IgD-negative memory B cell (primary cell): ENCODE measurements at regions not wholly inside any gene's neighbourhood (a gene's known extent, or its start where the extent isn't known, plus 50 kb on each side); places are given as distances from the start of the nearest gene placed in this dataset.

Experiments
- H3K27ac Mint-ChIP-seq, 3 donors: one replicate each; pipeline ENCODE4 v1.8.0; 2020 to 2022; ENCODE audit warnings: mild to moderate bottlenecking in 3 of 3, mixed read lengths in 3 of 3, moderate library complexity in 1 of 3
- H3K27me3 Mint-ChIP-seq: one replicate; pipeline ENCODE4 v1.8.0; 2021; ENCODE audit warnings: mixed read lengths
- H3K36me3 Mint-ChIP-seq: one replicate; pipeline ENCODE4 v1.8.0; 2020; ENCODE audit warnings: mild to moderate bottlenecking, mixed read lengths
- H3K4me1 Mint-ChIP-seq, 3 donors: one replicate each; pipeline ENCODE4 v1.8.0; 2020 to 2022; ENCODE audit warnings: mixed read lengths in 3 of 3, mild to moderate bottlenecking in 1 of 3
- H3K4me3 Mint-ChIP-seq, 4 donors: one replicate each; pipeline ENCODE4 v1.8.0; 2020 to 2022; ENCODE audit warnings: mild to moderate bottlenecking in 4 of 4, mixed read lengths in 4 of 4, moderate library complexity in 3 of 4
- H3K9me3 Mint-ChIP-seq, 3 donors: one replicate each; pipeline ENCODE4 v1.8.0; 2020 to 2021; ENCODE audit warnings: mixed read lengths in 3 of 3, mild to moderate bottlenecking in 1 of 3

- Mint-ChIP-seq H3K9me3 (no peaks in the 10 kb centered on the region), H3K27ac (no peak overlapping the region), H3K27me3 (peaks cover 10% of the 10 kb centered on the region), H3K36me3 (no peaks in the 10 kb centered on the region), H3K4me1 (no peaks in the 10 kb centered on the region), H3K4me3 (no peak overlapping the region)
Measured at GRCh38 chr17:55617441-55617840, 105.2 kb downstream of the TMEM100 start.

- H3K27ac Mint-ChIP-seq: no peak overlapping the region
Measured at GRCh38 chr17:55614061-55614460, 102.8 kb upstream of the SMIM36 start.

GRCh38 chr17:55612691-55613141, 101.5 kb upstream of the SMIM36 start:
- H3K27me3 Mint-ChIP-seq: no peaks in the 10 kb centered on the region
- H3K27ac Mint-ChIP-seq: no peak overlapping the region
- no peak overlapping the region for H3K4me3 Mint-ChIP-seq

More at GRCh38 chr17:55614061-55614460, 102.8 kb upstream of the SMIM36 start:
- Mint-ChIP-seq H3K27me3 (peaks cover 6% of the 10 kb centered on the region), H3K4me3 (no peak overlapping the region), H3K36me3 (no peaks in the 10 kb centered on the region), H3K9me3 (no peaks in the 10 kb centered on the region), H3K4me1 (no peaks in the 10 kb centered on the region)

GRCh38 chr17:55607731-55608341, 96.6 kb upstream of the SMIM36 start:
- Mint-ChIP-seq H3K27me3 (peaks cover 2% of the 10 kb centered on the region), H3K4me3 (no peak overlapping the region), H3K9me3 (no peaks in the 10 kb centered on the region), H3K27ac (no peak overlapping the region), H3K4me1 (no peaks in the 10 kb centered on the region), H3K36me3 (peaks cover 1% of the 10 kb centered on the region)

More at GRCh38 chr17:55612691-55613141, 101.5 kb upstream of the SMIM36 start:
- Mint-ChIP-seq H3K9me3 (no peaks in the 10 kb centered on the region), H3K36me3 (no peaks in the 10 kb centered on the region), H3K4me1 (no peaks in the 10 kb centered on the region)

GRCh38 chr17:55606488-55606815, 95.2 kb upstream of the SMIM36 start:
- Mint-ChIP-seq H3K4me3 (no peak overlapping the region), H3K27ac (no peak overlapping the region), H3K9me3 (no peaks in the 10 kb centered on the region), H3K27me3 (peaks cover 2% of the 10 kb centered on the region), H3K4me1 (no peaks in the 10 kb centered on the region), H3K36me3 (peaks cover 1% of the 10 kb centered on the region)

GRCh38 chr17:55605705-55606487, 94.6 kb upstream of the SMIM36 start:
- H3K36me3 Mint-ChIP-seq: peaks cover 1% of the 10 kb centered on the region

GRCh38 chr17:55601874-55602364, 90.7 kb upstream of the SMIM36 start:
- Mint-ChIP-seq H3K27ac (no peak overlapping the region), H3K4me1 (no peaks in the 10 kb centered on the region), H3K9me3 (peaks cover 6 to 31% (median 9%) of the 10 kb centered on the region in 3 donors), H3K27me3 (peaks cover 3% of the 10 kb centered on the region), H3K36me3 (no peaks in the 10 kb centered on the region), H3K4me3 (no peak overlapping the region)

More at GRCh38 chr17:55605705-55606487, 94.6 kb upstream of the SMIM36 start:
- Mint-ChIP-seq H3K27ac (no peak overlapping the region), H3K9me3 (no peaks in the 10 kb centered on the region), H3K4me1 (no peaks in the 10 kb centered on the region), H3K4me3 (no peak overlapping the region), H3K27me3 (peaks cover 2% of the 10 kb centered on the region)

- H3K9me3 Mint-ChIP-seq: peaks cover 6 to 41% (median 14%) of the 10 kb centered on the region in 3 donors
- H3K4me1 Mint-ChIP-seq: no peaks in the 10 kb centered on the region
- H3K27ac Mint-ChIP-seq: no peak overlapping the region
- peaks cover 4% of the 10 kb centered on the region for H3K27me3 Mint-ChIP-seq
- no peaks in the 10 kb centered on the region for H3K36me3 Mint-ChIP-seq
- no peak overlapping the region for H3K4me3 Mint-ChIP-seq
Measured at GRCh38 chr17:55598495-55598894, 87.2 kb upstream of the SMIM36 start.

- H3K27me3 Mint-ChIP-seq: no peaks in the 10 kb centered on the region
- no peaks in the 10 kb centered on the region for H3K4me1 Mint-ChIP-seq
- peaks cover 1 to 3% (median 1%) of the 10 kb centered on the region in 3 donors for H3K9me3 Mint-ChIP-seq
- H3K27ac Mint-ChIP-seq: no peak overlapping the region
- no peak overlapping the region for H3K4me3 Mint-ChIP-seq
- H3K36me3 Mint-ChIP-seq: peaks cover 1% of the 10 kb centered on the region
Measured at GRCh38 chr17:55588446-55589242, 77.4 kb upstream of the SMIM36 start.

- H3K27me3 Mint-ChIP-seq: no peaks in the 10 kb centered on the region
- no peak overlapping the region for H3K27ac Mint-ChIP-seq
- no peak overlapping the region for H3K4me3 Mint-ChIP-seq
- peaks cover 1 to 3% (median 1%) of the 10 kb centered on the region in 3 donors for H3K9me3 Mint-ChIP-seq
- H3K36me3 Mint-ChIP-seq: peaks cover 1% of the 10 kb centered on the region
- no peaks in the 10 kb centered on the region for H3K4me1 Mint-ChIP-seq
Measured at GRCh38 chr17:55587608-55588139, 76.4 kb upstream of the SMIM36 start.

GRCh38 chr17:55585629-55586028, 74.4 kb upstream of the SMIM36 start:
- Mint-ChIP-seq H3K27me3 (no peaks in the 10 kb centered on the region), H3K9me3 (peaks cover 0 to 3% (median 1%) of the 10 kb centered on the region in 3 donors), H3K36me3 (peaks cover 1% of the 10 kb centered on the region), H3K4me1 (peaks cover 2 to 4% (median 3%) of the 10 kb centered on the region in 3 donors), H3K27ac (no peak overlapping the region), H3K4me3 (no peak overlapping the region)

GRCh38 chr17:55584861-55585260, 73.6 kb upstream of the SMIM36 start:
- Mint-ChIP-seq H3K36me3 (peaks cover 1% of the 10 kb centered on the region), H3K27ac (no peak overlapping the region)

GRCh38 chr17:55584055-55584685, 72.9 kb upstream of the SMIM36 start:
- Mint-ChIP-seq H3K36me3 (peaks cover 1% of the 10 kb centered on the region), H3K27ac (no peak overlapping the region), H3K9me3 (peaks cover 0 to 3% (median 1%) of the 10 kb centered on the region in 3 donors), H3K27me3 (no peaks in the 10 kb centered on the region), H3K4me3 (no peak overlapping the region), H3K4me1 (peaks cover 7 to 11% (median 8%) of the 10 kb centered on the region in 3 donors)

More at GRCh38 chr17:55584861-55585260, 73.6 kb upstream of the SMIM36 start:
- Mint-ChIP-seq H3K9me3 (peaks cover 0 to 3% (median 1%) of the 10 kb centered on the region in 3 donors), H3K4me3 (no peak overlapping the region), H3K4me1 (peaks cover 7 to 8% (median 7%) of the 10 kb centered on the region in 3 donors), H3K27me3 (no peaks in the 10 kb centered on the region)

- Mint-ChIP-seq H3K4me3 (no peak overlapping the region), H3K9me3 (peaks cover 0 to 3% (median 1%) of the 10 kb centered on the region in 3 donors), H3K36me3 (peaks cover 1% of the 10 kb centered on the region), H3K4me1 (peaks cover 7 to 12% (median 8%) of the 10 kb centered on the region in 3 donors), H3K27ac (no peak overlapping the region), H3K27me3 (no peaks in the 10 kb centered on the region)
Measured at GRCh38 chr17:55582897-55583296, 71.6 kb upstream of the SMIM36 start.
